Hepatocyte (in vitro differentiated cells): ENCODE measurements at regions not wholly inside any gene's neighbourhood (a gene's known extent, or its start where the extent isn't known, plus 50 kb on each side); places are given as distances from the start of the nearest gene placed in this dataset.

Experiments
- DNase-seq: peaks from one replicate; pipeline ENCODE4 v3.0.0-alpha.2; 2016; ENCODE audit warnings: low spot score
- H2AFZ ChIP-seq: fragments of 200-600 bp; sonication (generic); 2 replicates; pipeline ENCODE4 v1.6.0; 2016; ENCODE audit warnings: antibody characterized with exemption, mild to moderate bottlenecking
- H3K27ac ChIP-seq: fragments of 200-600 bp; sonication (generic); 2 replicates; pipeline ENCODE4 v1.5.1; 2016; ENCODE audit warnings: mild to moderate bottlenecking
- H3K27me3 ChIP-seq: fragments of 200-600 bp; sonication (generic); 2 replicates; pipeline ENCODE4 v1.6.1; 2016
- H3K36me3 ChIP-seq: fragments of 200-600 bp; sonication (generic); replicated peaks from 2 replicates; pipeline ENCODE4 v1.5.1; 2016; ENCODE audit warnings: low read depth; ENCODE audit not compliant: insufficient read depth
- H3K4me1 ChIP-seq: fragments of 200-600 bp; sonication (generic); 2 replicates; pipeline ENCODE4 v1.5.1; 2016; ENCODE audit warnings: mild to moderate bottlenecking, moderate library complexity; ENCODE audit not compliant: insufficient read depth
- H3K4me2 ChIP-seq: fragments of 200-600 bp; sonication (generic); 2 replicates; pipeline ENCODE4 v1.6.0; 2016
- H3K4me3 ChIP-seq: fragments of 200-600 bp; sonication (generic); 2 replicates; pipeline ENCODE4 v1.5.1; 2016; ENCODE audit warnings: mild to moderate bottlenecking
- H3K79me2 ChIP-seq: fragments of 200-600 bp; sonication (generic); 2 replicates; pipeline ENCODE4 v1.6.0; 2017; ENCODE audit warnings: mild to moderate bottlenecking
- H3K9me2 ChIP-seq: fragments of 200-600 bp; sonication (generic); replicated peaks from 2 replicates; pipeline ENCODE4 v1.6.0; 2017; ENCODE audit warnings: mild to moderate bottlenecking; ENCODE audit not compliant: insufficient read depth
- H3K9me3 ChIP-seq: fragments of 200-600 bp; sonication (generic); 2 replicates; pipeline ENCODE4 v1.5.1; 2016; ENCODE audit warnings: low read depth, mild to moderate bottlenecking
- H4K20me1 ChIP-seq: fragments of 200-600 bp; sonication (generic); 2 replicates; pipeline ENCODE4 v1.6.0; 2016; ENCODE audit warnings: mild to moderate bottlenecking; ENCODE audit not compliant: insufficient read depth, poor library complexity, severe bottlenecking
- EZH2 ChIP-seq: fragments of 200-600 bp; sonication (generic); IDR thresholded peaks from 2 replicates; pipeline ENCODE4 v1.6.1; 2016; ENCODE audit warnings: antibody characterized with exemption, mild to moderate bottlenecking, borderline replicate concordance
- EZH2phosphoT487 ChIP-seq: fragments of 200-600 bp; sonication (generic); IDR thresholded peaks from one replicate; pipeline ENCODE4 v1.6.1; 2018; ENCODE audit warnings: antibody characterized with exemption, mild to moderate bottlenecking, low read depth, moderate library complexity; ENCODE audit not compliant: unreplicated experiment, severe bottlenecking
- WGBS: methylation state at CpG from one replicate; pipeline ENCODE4 v1.1.6; 2016; ENCODE audit warnings: low lambda C conversion rate; ENCODE audit errors: missing lambda C conversion rate; 5-methylcytosine and 5-hydroxymethylcytosine counted together
- TF ChIP-seq, protein P1 (sequence below): fragments of 200-600 bp; sonication (generic); IDR thresholded peaks from 2 replicates; pipeline ENCODE4 v1.5.1; 2016; ENCODE audit warnings: antibody characterized with exemption, mild to moderate bottlenecking; ENCODE audit not compliant: poor library complexity

DNA sequence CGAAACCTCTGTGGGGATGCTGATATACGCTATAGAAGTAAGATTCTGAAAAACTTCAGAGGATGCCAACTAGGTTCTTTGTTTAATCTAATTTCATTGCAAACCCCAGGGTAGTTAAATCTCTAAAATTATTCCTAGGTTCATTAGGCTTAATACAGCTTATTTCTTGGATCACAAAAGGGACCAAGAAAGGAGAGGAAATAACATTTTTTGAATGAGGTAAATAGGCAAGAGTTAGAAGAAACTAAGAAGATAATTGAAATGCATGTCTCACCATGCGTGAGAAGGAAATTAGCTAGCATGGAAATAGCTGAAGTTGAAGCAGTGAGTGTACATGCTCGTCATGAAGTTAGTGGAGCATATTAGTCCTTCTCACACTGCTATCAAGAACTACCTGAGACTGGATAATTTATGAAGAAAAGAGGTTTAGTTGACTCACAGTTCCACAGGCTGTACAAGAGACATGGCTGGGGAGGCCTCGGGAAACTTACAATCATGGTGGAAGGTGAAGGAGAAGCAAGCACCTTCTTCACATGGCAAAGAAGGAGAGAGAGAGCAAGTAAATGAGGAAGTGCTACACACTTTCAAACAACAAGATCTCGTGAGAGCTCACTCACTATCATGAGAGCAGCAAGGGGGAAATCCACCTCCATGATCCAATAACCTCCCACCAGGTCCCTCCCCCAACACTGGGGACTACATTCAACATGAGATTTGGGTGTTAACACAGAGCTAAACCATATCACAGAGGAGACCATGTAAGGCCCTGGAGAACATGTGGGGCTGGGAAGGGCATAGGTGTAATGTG is 125.1 kb upstream of the OSMR start:
- Histone ChIP-seq H2AFZ (no peak overlapping the region), H3K4me3 (no peak overlapping the region), H3K27ac (no peak overlapping the region), H4K20me1 (no peaks in the 10 kb centered on the region), H3K36me3 (no peaks in the 10 kb centered on the region), H3K9me3 (no peaks in the 10 kb centered on the region), H3K9me2 (no peaks in the 10 kb centered on the region), H3K4me1 (peaks cover 10% of the 10 kb centered on the region), H3K27me3 (peaks cover 3% of the 10 kb centered on the region), H3K79me2 (no peaks in the 10 kb centered on the region), H3K4me2 (no peak overlapping the region)
- DNase-seq: no peak
- 93% methylated on average over 6 of the region's 6 CpGs for WGBS
- TF ChIP-seq, protein P1, sequence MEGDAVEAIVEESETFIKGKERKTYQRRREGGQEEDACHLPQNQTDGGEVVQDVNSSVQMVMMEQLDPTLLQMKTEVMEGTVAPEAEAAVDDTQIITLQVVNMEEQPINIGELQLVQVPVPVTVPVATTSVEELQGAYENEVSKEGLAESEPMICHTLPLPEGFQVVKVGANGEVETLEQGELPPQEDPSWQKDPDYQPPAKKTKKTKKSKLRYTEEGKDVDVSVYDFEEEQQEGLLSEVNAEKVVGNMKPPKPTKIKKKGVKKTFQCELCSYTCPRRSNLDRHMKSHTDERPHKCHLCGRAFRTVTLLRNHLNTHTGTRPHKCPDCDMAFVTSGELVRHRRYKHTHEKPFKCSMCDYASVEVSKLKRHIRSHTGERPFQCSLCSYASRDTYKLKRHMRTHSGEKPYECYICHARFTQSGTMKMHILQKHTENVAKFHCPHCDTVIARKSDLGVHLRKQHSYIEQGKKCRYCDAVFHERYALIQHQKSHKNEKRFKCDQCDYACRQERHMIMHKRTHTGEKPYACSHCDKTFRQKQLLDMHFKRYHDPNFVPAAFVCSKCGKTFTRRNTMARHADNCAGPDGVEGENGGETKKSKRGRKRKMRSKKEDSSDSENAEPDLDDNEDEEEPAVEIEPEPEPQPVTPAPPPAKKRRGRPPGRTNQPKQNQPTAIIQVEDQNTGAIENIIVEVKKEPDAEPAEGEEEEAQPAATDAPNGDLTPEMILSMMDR: no peak
- no peak for TF ChIP-seq EZH2phosphoT487
- TF ChIP-seq EZH2: no peak

DNA sequence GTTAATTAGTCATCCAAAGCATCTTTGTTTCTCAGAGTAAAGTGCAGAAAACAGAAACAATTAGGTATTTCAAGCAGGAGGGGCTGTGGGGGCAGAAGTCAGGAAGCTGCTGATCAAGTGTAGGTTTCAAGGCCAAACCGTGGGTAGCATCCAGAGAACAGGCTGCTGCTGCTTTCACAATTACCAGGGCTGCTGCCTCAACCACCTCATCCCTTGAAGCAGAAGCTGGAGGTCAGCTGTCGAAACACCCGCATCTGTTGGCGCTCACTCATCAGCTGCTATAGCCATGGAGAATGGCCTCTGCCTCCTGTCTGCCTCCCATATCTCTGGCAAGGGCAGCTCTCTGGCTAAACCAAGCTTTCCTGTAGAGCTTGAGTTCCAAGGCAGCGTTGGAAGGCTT is 122.9 kb upstream of the OSMR start:
- H3K36me3 ChIP-seq: no peaks in the 10 kb centered on the region
- TF ChIP-seq EZH2phosphoT487 (no peak), EZH2 (no peak)
- TF ChIP-seq, protein P1: no peak
- H3K4me1 ChIP-seq: peaks cover 10% of the 10 kb centered on the region
- H3K9me3 ChIP-seq: no peaks in the 10 kb centered on the region
- no peak overlapping the region for H3K27ac ChIP-seq
- 77% methylated on average over 5 of the region's 5 CpGs for WGBS
- no peak for DNase-seq
- H3K4me2 ChIP-seq: no peak overlapping the region
- no peaks in the 10 kb centered on the region for H3K79me2 ChIP-seq
- H3K4me3 ChIP-seq: no peak overlapping the region
- H2AFZ ChIP-seq: no peak overlapping the region
- H3K9me2 ChIP-seq: no peaks in the 10 kb centered on the region
- H4K20me1 ChIP-seq: no peaks in the 10 kb centered on the region
- H3K27me3 ChIP-seq: no peaks in the 10 kb centered on the region

DNA sequence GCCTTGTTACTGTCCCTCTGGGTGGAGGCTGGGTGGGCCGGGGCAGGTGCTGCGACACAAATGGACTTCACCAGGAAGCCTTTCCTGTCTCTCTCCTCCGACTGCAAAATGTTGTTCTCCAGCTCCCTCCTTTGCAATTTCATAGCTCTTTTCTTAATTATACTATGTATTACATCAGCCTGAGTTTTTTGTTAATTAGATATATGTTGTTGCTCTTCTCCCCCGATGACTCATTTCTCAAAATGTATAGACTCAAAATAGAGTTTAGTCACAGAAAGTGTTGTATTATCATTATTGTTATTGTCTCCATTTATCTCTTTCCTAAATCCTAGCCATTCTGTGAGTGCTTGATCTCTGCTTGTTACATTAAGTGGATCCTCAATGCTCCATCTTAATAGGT is 122.4 kb upstream of the OSMR start:
- TF ChIP-seq EZH2phosphoT487 (no peak), EZH2 (no peak)
- TF ChIP-seq, protein P1: no peak
- no peaks in the 10 kb centered on the region for H3K9me3 ChIP-seq
- no peak overlapping the region for H3K4me3 ChIP-seq
- H2AFZ ChIP-seq: no peak overlapping the region
- H3K27me3 ChIP-seq: no peaks in the 10 kb centered on the region
- H3K79me2 ChIP-seq: no peaks in the 10 kb centered on the region
- DNase-seq: no peak
- WGBS: 96% methylated on average over 4 of the region's 4 CpGs
- no peaks in the 10 kb centered on the region for H4K20me1 ChIP-seq
- no peak overlapping the region for H3K4me2 ChIP-seq
- H3K4me1 ChIP-seq: peaks cover 9% of the 10 kb centered on the region
- no peak overlapping the region for H3K27ac ChIP-seq
- H3K9me2 ChIP-seq: no peaks in the 10 kb centered on the region
- H3K36me3 ChIP-seq: no peaks in the 10 kb centered on the region
